ENCODE measurements at regions not wholly inside any gene's neighbourhood (a gene's known extent, or its start where the extent isn't known, plus 50 kb on each side); places are given as distances from the start of the nearest gene placed in this dataset.

DNA sequence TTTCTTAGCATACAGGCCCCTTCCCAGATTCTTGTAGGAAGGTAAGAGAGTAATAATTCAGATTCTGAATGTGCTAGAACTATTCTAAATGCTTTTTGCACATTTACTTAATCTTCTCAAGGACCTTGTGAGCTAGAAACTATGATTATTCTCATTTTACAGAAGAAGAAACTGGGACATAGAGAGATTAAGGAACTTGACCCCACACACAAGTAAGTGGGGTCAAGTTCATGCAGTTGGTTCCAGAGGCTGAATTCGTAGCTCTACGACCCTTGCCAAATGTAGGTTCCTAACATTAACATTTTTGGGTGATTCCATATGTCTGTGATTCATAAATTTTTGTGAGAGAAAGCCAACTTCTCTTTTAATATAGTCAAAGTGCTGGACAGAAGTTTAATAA is 238.1 kb downstream of the LACC1 start:
- DNase-seq (ENCODE audit: insufficient read length, low spot score), result no peak
- no peak for FAIRE-seq

DNA sequence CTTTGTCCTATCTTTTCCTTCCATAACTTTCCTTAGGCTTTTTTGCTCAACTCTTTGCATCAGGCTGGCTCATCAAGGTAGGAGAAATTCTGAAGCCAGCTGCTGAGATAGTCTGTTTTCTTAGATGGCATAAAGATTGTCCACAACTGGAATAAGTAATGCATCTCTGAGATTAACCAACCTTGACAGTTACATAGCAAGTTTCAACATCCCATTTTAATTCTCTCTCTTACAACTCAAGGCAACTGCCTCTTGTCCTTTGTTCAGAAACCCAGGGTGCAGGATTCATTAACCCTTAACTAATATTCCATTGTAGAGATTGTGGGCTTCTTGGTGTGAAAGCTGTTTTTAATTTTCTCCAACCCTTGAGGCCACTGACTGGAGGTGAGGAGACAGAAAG is 239.2 kb downstream of the LACC1 start:
- DNase-seq (ENCODE audit: insufficient read length, low spot score) (no peak), FAIRE-seq (no peak)

DNA sequence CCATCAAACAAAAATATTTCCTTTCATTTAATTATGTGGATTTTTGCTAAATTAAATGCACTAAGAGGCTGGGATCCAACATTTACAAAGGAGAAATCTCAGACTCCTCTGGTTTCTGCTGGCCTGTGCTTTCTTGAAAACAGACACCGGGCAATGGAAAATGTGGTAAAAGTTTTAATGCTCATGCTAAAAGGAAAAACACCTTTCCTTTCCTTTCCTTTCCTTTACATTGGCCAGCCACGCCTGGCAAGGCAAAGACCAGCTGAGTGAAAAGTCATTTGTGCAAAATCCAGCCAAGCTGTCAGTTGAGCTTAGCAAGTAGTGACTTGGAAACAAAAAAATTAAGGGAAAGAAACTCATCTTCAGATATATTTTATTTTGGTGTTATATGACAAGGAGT is 240.3 kb downstream of the LACC1 start:
- no peak for DNase-seq (ENCODE audit: insufficient read length, low spot score)
- FAIRE-seq, result no peak

DNA sequence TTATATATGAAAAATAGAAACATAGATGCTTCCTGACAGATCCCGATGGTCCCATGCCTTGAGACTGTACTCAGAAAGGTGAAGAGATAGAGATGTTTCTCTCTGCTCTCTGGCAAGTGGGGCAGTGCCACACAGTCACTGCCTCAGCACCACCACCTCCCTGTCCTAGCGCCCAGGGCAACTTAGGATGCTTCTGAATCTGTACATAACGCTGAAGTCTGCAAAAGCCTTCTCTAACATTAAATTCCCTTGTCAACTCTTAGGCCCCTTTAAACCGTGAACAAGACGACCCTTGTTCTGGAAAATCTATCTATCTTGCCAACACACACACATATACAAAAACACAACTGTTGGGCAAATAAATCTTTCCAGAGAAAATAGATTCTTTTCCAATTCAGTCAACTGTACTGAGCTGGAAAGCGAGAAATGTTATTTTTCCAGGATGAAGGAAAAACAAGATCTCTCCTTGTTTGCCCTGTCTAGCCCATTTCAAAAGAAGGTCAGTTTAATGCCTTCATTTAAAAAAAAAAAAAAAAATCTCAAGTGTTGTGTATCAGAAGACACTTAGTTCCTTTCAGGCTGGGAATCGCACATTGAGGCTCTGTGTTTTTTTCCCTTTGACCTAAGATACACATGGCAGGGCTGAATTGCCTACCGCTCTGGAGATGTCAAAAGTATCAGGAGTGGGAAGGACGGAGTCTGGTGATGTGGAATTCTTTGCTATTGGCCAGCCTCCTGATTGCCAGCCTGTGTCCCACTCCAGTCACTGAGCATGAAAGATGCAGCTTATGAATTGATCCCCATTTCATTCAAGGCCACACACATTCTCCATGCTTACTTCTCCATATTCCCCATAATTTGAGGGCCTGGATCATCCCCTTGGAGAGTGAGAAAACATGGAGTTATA is 241.4 kb downstream of the LACC1 start:
- no peak for FAIRE-seq
- no peak for DNase-seq (ENCODE audit: insufficient read length, low spot score)

DNA sequence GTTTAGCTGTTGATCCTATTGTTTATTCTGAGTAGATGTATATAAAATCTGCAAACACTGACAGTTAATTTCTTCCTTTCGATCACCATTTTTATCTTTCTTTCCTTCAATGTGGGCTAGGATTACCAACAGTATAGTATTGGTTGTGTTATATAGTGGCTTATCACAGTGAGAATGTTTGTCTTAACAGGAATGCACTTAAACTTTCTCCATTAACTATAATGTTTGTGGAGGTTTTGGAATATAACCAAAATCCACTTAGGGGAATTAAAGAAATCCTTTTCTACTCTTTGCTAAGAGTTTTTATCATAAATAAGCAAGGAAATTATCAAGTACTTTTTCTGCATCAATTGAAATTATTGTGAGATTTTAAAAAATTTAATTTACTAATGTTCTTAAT is 244.6 kb downstream of the LACC1 start:
- DNase-seq (ENCODE audit: insufficient read length, low spot score), result no peak
- no peak for FAIRE-seq

DNA sequence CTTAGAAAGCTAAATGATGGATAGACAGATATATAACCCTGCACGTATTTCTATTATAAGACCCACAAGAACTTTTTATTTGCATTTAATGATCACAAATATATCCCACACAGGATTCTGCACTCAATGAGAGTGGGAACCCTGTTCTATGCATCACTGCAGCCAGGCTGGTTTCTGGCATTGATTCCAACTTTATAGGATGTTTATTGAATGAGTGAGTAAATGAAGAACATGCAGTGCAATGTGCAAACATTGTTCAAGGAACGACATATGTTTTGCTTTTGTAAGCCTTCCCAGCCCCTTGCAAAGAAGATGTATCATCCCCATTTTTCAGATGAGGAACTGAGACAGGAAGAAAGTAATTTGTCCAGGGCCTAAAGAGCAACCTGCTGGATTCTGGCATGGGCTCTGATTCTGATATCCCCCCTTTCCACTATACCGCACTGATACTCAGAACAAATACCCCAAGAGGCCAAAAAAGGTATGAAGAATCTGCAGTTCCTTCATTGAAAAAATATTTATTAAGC is 246.3 kb downstream of the LACC1 start:
- no peak for FAIRE-seq
- no peak for DNase-seq (ENCODE audit: insufficient read length, low spot score)

DNA sequence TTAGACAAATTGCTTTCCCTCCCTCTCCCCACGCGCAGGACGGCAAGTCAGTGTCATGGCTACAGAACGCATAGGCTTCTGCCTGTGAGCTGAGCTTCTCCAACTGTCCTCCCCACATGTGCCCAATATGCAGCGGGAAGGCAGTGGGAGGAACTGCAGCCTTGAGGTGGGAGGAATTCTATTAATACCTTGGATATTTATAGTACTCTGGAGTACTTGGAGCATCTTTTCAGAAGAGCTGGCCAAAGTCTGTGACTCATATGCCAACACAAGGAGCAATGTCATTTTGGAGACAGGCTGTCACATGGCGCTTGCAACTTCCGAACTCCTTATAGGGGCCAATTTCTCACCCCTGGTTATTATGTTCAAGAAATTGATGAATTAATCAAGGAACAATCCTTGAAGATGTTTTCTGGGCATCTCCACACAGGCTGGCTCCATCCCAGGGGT is 245.0 kb upstream of the SERP2 start:
- FAIRE-seq, result no peak
- no peak for DNase-seq (ENCODE audit: insufficient read length, low spot score)

DNA sequence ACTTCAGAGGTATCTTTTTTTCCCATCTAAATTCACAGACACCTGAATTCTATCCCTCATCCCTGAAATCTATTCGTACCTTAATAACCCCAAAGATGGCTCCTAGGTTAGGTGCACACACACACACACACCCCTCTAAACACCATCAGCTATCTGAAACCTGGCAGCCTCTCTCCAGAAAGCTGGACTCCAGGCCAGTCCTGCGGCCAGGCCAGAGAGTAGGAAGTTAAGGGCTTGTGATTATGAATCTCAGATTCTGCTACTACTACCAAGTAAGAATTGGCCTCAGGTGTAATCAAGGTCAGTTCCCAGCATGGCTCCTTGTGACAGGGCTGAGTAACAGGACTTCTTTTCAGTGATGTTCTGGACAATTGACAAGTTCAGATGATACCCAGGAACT is 244.2 kb upstream of the SERP2 start:
- no peak for FAIRE-seq
- DNase-seq (ENCODE audit: insufficient read length, low spot score), result no peak

DNA sequence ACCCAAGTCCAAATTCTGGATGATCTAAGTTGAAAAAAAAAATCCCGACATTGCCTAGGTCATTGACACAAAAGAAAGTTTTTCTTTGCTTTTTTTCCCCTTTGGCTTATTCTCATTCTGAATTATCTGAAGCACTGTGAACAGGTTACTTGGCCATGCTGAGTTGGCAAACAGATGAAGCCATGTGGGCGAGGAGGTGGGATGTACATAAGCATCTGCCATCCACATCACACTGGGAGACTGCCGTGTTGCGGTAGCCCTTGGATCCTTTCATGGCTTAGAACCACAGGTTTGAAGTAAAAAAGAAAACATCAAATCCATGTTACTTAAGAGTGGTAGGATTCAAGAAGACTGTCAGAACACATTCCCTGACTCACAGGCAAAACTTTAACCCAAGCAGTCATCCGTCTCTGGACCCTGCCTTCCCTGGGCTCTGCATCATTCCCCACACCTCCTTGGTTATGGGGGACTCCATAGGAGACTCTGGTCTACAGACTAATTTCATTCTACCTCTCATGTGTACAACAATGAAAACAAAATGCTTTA is 242.5 kb upstream of the SERP2 start:
- FAIRE-seq (no peak), DNase-seq (ENCODE audit: insufficient read length, low spot score) (no peak)

DNA sequence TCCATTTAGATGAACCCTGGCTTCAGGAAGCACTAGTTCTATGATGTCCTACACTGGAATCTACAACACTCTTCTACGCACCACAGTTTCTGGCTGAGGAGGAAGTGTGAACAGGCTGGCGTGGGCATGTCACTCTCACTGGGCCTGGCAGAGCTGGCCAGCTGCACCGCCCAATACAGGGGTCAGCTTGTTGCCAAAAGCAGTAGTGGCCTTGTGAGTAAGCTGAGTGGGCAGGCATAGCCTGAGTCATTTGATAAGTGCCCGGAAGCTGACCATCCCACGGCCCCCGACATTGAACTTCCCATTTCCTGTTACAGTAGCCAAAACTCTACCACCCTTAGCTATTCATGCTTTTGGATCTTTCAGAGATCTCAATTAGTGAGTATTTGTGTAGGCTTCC is 240.9 kb upstream of the SERP2 start:
- no peak for FAIRE-seq
- DNase-seq (ENCODE audit: insufficient read length, low spot score), result no peak

DNA sequence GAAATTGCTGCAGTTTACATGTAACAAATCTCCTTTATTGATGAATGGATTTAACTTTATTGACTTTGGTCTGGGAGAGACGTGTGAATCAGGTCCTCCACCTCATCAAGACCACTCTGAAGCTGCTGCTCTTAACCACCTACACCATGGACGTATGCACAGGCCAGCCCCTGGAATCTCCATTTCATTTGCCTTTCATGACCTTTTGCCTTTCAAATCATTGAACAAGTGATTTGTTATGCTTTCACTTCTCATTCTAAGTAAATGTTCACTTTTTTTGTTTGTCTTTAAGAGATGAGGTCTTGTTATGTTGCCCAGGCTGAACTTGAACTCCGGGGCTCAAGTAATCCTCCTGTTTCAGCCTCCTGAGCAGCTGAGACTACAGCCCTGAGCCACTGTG is 240.0 kb upstream of the SERP2 start:
- FAIRE-seq (no peak), DNase-seq (ENCODE audit: insufficient read length, low spot score) (no peak)

DNA sequence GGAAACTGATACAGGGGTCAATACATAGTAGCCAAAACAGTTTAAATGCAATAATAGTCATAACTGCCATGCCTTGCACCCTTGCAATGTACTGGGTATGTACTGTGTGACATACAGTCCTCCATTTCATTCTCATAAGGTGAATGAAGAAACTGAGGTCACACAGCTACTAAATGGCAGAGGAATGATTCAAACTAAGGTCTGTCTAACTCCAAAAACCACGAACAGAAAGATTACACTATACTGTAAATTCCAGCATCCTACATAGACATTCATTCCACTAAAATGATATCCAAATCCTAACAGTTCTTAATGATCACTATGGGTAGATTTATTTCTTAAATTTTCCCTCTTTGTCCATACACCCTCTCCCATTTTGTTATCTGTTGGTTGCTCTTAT is 238.1 kb upstream of the SERP2 start:
- no peak for FAIRE-seq
- DNase-seq (ENCODE audit: insufficient read length, low spot score), result no peak

DNA sequence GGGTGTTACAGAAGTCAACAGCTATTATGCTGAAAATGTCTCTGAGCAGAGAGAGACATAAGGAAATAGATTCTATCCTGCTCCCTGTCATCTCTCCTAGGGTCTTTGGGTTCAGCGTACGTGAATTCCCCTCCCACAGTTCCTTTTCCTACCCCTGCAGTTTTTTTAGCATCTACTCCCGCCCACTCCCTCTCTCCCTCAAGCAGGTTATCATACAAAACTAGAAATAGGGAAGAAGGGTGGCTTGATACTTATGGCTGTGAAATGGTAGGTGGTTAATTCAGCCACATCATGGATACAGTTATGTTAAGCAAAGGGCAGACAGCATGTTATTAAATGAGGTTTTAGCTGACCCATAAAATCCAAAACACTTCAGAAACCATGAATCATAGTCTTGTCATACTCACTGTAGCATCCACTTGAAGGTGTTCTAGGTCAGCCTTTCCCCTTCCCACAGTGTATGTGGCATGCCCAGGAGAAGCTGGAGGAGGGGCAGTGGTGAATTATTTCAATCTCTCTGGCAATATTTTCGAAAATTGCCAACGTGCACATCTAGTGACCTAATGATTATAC is 236.8 kb upstream of the SERP2 start:
- DNase-seq (ENCODE audit: insufficient read length, low spot score), result no peak
- FAIRE-seq, result no peak

DNA sequence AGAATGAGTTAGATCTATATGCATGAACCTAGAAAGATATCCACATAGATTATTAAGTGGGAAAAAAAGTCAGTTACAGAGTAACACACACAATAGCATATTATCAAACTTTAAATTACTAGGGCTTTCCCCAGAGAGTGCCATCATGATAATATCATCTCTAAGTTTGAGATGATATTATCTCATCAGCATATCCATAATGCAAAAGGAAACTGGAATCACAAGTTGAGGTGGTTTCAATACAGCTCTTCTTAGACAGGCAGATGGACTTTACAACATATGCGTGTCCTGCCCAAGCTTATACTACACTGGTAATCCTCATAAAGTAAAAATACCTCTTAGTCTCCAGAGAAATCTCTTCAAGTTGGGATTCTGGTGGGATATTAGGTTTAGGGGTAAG is 236.2 kb upstream of the SERP2 start:
- FAIRE-seq (no peak), DNase-seq (ENCODE audit: insufficient read length, low spot score) (no peak)

DNA sequence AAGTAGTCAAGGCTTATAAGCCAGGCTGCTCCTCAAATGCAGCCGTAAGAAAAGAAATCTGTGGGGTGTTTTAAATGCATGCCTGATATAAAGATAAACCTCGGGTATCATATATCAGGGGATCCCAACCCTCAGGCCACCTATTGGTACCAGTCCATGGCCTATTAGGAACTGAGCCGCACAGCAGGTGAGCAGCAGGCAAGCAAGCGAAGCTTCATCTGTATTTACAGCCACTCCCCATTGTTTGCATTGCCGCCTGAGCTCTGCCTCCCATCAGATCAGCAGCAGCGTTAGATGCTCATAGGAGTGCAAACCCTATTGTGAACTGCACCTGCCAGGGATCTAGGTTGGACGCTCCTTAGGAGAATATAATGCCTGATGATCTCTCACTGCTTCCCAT is 233.5 kb upstream of the SERP2 start:
- no peak for DNase-seq (ENCODE audit: insufficient read length, low spot score)

DNA sequence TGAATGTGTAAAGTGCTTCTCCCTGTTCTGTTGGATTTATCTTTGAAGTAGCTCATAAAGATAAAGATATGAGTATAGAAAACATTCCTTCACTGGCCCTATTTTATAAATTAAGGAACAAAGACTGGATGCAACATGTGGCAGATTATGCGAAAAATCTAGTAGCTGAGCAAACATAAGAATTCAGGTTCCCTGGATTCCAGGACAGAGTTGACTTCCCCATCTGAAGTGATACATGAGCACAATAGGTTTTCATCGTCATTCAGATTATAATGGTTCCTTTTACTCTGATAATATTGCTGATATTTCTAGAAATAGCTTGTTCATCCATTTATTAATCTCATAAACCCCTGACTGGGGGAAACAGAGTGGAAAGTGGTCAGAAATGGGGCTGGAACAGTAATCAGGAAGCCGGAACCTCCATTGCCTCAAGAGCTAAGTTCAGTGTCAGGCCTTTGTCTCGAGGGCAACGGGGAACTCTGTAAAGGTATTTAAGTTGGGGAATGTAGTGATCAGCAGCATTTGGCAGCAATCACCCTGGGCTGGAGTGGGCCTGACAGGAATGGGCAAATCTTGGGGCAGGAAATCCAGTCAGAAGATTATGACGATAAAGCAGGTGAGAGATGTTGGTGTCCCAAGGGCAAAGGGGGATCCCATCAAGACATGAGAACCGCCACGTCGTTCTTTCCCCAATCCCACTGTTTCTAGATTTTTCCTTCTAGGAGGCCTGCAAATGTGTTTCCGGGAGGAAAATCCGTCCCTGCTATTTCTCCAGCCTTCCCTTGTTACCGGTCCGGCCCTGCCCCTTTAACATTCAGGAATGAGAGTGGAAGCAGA is 232.5 kb upstream of the SERP2 start:
- no peak for FAIRE-seq
- DNase-seq (ENCODE audit: insufficient read length, low spot score), result no peak

More for the DNA sequence above, 233.5 kb upstream of the SERP2 start:
- FAIRE-seq, result no peak

DNA sequence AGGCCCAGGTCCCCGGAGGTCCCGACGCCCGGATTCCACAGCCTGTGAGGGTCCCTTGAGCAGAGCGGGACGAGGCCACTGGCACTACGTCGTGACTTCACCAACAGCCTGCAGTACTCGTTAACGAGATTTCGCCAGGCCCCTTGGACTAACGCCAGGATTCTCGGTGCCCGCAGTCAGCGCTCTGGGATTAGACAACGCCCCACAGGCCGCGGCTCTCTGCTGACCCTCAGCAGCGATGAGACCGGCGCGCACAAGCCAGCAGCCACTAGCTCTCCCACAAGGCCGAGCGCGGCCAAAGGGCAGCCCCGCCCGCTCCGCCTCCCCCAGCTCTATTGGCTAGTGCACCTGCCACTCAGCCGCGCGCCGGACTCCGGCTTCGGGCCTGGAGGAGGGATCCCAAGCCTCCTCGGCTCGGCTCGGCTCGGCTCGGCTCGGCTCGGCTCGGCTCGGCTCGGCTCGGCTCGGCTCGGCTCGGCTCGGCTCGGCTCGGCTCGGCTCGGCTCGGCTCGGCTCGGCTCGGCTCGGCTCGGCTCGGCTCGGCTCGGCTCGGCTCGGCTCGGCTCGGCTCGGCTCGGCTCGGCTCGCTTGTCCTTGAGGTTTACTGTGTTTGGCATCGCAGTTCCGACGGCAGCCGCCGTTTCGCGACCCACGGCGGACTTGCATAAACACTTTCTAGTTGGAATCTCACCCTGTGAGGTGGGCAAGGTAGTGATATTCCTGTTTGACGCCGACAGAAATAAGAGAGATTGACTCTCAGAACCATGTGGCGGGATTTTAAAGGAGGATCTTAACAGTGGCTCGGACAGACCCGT is 231.7 kb upstream of the SERP2 start:
- FAIRE-seq, result no peak

DNA sequence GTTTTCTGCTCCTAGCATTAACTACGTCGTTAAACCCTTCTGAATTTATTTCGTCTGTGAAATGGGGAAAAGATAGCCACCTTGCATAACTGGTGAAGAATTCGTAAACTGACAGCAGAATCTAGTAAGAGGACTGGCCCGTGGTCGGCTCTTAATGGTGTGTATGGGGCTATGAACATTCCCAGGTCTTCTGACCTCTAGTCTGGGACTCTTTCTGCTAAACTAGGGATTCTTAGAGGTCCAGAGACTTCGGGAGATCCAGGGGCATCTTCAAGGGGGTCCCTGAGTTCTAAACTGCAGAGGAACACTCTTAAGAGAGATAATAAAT is 231.1 kb upstream of the SERP2 start:
- FAIRE-seq (no peak), DNase-seq (ENCODE audit: insufficient read length, low spot score) (no peak)

More for the DNA sequence above, 231.7 kb upstream of the SERP2 start:
- peak; percentile 81 for DNase-seq (ENCODE audit: insufficient read length, low spot score)

DNA sequence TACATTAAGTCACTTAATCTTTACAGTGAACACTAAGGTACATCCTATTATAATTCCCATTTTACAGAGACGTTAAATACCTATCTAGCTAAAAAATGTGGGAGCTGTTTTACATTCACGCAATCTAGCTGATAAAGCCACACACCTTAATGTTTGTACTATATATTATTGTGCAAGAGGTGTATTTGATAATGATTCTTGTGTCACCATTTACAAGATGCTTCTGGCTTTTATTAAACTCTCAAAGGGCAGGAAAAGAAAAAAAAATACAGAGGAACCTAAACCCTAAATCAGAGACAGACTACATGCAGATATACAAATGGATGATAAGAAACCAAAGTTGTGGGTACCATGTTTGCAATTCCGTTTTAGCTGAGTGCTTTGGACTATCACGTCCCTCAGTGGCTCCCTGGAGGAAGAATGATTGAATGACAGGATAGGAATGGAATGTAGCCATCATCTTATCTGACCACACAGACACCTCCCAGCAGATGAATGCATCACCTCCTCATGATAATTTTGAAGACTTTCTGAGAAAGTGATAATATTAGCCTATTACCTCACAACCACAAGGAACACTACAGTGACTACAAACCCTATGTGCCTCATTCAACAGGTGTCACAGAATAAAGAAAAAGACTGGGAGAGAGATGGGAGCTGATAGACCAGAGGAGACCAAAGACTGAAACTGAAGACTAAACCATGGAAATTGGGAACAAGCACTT is 230.5 kb upstream of the SERP2 start:
- no peak for FAIRE-seq
- peak; percentile 10 for DNase-seq (ENCODE audit: insufficient read length, low spot score)

DNA sequence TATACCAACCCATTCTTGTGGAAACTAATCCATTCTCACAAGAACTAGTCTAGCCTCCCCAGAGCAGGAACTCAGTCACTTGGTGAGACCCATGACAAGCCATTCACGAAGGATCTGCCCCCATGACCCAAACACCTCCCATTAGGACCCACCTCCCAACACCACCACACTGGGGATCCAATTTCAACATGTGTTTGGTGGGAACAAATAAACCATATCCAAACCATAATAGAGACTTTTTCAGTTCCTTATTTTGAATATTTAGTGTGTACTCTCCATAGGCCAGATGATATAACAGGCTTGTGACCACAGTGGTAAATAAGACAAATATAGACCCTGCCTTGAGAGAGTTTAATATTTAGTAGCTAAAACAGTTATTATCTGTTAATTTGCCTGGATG is 227.5 kb upstream of the SERP2 start:
- DNase-seq (ENCODE audit: insufficient read length, low spot score), result no peak
- FAIRE-seq, result no peak

Measured in HTR-8/SVneo (cell line).